Stimulated activated CD8-positive, alpha-beta memory T cell treated with anti-CD3 and anti-CD28 coated beads, Interleukin-4, amount 100 ng/mL, for 1 hour (primary cell): ENCODE measurements at regions not wholly inside any gene's neighbourhood (a gene's known extent, or its start where the extent isn't known, plus 50 kb on each side); places are given as distances from the start of the nearest gene placed in this dataset.
"Not testable (repeated sequence)": the region's sequence is repeated elsewhere in the genome, so short reads cannot be mapped to it uniquely, and the experiment has no call there.

ENCODE experiments used
- DNase-seq, 2 donors: peaks; one replicate each; pipeline ENCODE4 v3.0.0-alpha.2; 2020; ENCODE audit warnings: low read depth in 2 of 2, low spot score in 1 of 2

DNA sequence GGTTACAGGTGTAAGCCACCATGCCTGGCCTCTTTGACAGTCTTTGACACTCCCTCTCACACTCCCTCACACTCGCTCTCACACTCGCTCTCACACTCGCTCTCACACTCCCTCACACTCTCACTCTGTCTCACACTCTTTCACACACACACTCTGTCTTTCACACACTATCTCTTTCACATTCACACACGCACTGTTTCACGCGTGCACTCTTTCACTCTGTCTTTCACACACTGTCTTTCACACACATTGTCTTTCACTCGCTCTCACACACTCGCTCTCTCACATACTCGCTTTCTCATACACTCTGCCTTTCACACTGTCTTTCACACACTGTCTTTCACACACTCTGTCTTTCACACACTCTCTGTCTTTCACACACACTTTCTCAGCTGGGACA is 167.1 kb upstream of the CXCL13 start:
- no peak for DNase-seq

DNA sequence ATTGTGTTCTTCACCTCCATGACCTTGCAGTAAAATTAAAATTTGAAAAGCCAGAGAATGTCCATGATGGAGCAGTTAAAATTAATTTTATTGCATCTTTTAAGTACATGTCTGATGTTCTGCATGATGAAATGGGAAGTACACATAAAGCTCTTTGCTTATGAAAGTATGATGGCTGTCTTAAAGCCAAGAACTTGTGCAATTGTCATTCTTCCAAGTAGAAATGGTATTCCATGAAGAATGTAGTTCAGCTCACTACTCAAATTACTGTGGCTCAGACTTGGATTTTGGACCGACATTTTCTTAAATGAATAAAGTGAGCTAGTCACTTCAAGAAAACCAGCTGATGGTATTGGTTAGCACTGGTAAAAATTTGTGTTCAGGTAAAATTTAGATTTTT is 161.7 kb upstream of the CXCL13 start:
- DNase-seq = no peak

DNA sequence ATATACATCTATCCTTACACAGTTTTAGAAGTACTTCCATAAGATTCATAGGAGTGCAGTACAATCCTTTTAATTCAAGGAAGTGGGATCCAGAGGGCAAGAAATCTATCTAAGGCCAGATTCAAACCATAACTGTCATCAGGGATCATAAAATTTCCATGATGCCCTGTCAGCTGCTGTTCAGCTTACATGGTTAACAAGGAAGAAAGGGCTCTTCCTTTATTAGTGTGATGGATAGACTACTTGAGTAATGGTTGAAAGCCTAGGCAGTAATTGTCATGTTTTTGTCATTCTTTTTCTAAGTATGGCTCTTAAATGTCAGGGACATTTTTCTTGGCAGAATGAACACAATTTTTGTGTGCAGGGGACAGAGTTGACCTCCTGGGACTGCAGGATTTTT is 159.8 kb upstream of the CXCL13 start:
- DNase-seq = no peak

DNA sequence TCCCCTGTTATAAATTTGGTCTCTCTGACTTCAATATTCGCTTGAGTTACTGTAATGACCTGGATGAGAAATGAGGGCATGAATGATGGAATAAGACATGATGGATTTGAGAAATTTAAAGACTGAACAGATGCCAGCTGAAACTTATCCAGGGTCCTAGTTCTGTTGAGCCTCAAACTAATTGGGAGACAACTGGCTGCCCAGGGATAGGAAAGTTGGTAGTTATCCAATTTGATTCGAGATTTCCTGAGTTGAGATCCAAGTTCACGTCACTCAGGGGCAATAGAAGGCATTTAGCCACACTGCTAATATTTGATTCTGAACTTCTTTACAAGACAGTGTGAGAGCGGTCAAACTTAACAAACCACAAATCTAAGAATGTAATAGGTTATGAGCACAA is 159.0 kb upstream of the CXCL13 start:
- DNase-seq = no peak

DNA sequence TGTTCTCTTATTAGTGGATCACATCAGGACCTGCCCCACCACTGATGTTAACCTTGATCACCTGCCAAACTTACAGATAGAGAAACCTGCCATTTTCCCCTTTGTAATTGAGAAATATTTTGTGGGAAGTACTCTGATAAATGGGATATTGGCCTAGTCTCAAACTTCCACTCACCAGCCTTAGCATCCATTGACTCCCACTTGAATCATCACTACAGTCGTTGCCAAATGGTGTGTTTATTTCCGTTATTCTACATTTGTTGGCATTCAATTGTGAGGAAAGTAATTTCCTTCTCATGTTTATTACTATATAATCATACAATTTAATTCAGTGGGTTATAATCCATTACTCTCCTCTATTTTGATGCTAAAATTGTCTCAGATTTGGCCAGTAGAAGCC is 156.4 kb upstream of the CXCL13 start:
- no peak for DNase-seq

DNA sequence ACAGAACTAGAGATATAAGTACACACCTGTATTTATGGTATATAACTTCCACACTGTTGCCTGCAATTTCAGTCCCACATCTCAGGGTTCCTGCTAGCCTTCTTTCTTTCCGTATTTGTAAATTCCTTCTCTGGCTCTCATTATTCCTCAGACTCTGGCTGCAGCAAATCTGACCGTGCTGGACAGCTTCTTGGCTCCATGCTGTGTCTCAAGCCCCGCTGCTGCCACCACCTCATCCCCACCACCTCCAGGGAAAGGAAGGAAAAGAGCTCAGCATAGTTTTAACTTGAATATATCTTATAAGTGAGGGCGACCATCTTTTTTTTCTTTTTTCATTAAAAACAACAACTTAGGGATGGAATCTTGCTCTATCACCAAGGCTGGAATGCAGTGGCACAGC is 155.6 kb upstream of the CXCL13 start:
- DNase-seq = no peak

DNA sequence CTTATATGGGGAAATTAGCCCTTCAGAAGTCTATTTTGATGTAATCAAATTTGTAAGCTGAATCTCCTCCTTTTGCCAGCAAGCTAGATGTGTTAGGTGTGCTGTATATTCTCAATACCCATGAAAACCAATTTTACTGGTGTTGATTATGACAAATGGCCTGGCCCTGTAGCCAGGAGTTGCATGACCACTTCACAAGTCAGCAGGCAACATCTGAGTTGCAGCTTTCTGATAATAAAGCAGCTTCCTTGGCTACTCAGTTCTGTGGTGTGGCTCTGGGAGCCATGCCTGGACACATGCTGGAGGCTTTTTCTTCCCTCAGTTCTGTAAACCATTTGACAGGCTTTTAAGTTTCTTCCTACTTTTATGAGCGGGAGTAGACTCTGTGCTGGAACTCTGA is 154.1 kb upstream of the CXCL13 start:
- no peak for DNase-seq

DNA sequence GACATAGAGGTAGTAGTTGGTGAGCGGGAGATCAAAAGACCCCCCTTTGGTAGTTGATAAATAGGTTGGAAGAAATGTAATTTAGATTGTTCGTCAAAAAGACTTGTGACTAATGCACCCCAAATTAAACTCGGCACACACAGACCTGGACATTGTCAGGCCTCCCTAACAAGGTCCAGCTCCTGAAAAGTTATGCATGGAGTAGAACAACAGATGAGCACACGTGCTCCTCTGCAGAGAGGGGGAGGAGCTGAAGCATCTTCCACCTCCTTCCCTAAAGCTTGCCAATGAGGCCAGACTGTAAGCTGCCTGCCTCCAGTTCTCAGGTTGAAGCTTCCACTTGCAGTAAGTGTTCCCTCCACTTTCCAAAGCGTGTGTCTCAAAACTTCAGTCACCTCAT is 153.5 kb upstream of the CXCL13 start:
- DNase-seq = not testable (repeated sequence)

DNA sequence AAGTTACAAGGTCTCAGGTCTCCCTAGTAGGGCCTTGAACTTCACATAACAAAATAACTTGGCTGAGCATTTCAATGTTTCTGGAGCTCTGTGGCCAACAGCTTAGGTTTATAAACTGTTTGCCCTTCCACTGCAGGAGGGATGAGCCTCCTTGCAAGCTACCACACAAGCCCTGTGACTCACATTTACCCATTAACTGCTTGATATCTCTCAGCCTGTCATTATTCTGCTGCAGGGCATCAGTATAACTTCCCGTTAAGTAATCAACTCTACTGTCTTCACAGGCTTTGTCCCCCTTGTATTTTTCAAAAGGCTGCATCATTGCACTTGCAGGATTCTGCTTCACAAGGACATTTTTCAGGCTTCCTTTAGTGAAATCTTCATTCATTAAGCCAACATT is 151.7 kb upstream of the CXCL13 start:
- no peak for DNase-seq

DNA sequence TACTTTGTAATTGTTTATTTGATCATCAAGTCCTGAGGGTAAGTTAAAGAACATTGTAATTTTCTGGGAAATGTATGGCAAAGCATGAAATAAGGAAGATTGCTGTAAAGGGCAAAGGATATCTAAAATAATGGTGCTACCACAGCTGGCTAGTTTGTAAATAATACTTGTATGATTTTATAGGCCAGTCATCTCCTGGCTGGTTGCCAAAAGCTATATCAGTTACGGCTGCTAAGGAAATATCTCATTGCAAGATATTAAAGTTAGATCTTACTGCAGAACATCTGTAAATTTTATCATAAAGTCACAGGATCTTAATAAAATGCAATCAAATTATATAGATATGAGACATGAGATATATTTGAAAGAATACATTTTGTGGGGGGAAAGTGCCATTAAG is 150.8 kb upstream of the CXCL13 start:
- DNase-seq = no peak

DNA sequence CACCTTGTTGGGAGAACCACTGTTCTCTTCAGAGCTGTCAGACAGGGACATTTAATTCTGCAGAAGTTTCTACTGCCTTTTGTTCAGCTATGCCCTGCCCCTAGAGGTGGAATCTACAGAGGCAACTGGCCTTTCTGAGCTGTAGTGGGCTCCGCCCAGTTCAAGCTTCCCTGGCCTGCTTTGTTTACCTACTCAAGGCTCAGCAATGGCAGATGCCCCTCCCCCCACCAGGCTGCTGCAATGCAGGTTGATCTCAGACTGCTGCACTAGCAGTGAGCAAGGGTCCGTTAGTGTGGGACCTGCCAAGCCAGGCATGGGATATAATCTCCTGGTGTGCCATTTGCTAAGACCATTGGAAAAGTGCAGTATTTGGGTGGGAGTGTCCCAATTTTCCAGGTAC is 141.5 kb upstream of the CXCL13 start:
- DNase-seq = not testable (repeated sequence)

DNA sequence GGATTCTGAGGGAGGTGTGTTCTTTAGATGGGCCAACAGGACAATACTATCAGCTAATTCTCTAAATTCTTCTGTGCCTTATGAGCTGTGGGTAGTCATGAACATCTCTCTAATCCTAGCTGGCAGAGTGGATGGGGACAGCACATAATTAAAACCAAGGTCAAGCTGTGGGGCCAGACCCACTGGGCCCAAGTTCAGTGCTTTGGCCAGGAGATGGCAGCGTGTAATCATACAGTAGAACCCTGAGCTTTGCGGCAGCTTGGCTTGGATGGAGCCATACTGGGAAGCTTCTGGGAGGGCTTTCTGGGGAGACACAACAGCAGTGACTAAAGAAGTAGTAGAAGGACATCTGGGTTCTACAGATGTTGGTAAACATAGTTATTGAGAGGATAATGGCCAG is 140.3 kb upstream of the CXCL13 start:
- no peak for DNase-seq

DNA sequence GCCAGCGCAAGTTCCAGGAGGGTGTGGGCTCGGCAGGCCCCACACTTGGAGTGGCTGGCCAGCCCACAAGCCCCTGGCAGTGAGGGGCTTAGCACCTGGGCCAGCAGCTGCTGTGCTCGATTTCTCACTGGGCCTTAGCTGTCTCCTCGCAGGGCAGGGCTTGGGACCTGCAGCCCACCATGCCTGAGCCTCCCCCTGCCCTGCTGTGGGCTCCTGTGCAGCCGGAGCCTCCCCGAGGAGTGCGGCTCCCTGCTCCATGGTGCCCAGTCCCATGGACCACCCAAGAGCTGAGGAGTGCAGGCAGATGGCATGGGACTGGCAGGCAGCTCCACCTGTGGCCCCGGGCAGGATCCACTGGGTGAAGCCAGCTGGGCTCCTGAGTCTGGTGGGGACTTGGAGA is 139.2 kb upstream of the CXCL13 start:
- DNase-seq = no peak

DNA sequence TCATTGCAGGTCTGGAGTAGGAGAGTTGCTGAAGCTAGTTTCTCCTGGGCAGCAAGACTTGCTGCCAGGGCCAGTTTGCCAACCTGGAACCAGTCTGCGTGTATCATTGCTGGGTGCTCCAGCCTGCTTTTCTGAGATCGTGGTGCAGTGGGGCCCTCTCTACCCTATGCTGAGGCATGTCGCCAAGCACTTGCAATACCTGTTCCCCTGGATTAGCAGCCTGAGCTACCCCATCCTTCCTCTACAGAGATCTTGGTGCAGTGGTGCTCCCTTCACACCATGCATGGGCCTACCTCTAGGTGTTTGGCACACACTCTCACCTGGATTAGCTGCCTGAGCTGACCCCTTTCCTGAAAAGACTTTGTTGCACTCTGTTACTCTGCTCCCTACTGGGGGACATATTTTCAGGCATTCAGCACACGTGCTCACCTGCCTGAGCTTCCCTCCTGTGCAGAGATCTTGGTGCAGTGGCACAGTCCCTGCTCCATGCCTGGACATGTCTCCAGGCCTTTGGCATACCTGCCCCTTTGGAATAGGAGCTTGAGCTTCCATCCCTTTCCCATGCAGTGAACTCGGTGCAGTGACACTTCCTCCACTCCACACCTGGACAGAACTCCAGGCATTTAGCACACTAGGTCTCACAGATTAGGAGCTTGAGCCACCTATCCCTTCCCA is 133.7 kb upstream of the CXCL13 start:
- no peak for DNase-seq

DNA sequence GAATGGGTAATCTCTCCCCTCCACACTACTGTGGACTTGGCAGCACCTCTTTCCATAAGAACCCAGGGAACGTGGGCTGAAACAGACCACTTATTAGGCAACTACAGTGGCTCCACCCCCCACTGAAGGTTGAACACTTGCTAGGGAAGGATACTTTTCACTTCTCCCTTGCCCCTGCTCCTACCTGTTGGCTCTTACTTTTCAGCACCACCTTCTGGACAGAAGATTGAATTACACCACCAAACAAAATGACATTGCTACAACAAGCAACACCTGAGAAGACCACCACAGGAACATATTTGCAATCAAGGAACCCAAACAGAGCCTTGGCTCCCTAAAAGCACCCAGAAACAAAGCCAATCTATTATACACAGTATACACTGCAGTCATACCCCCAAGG is 132.1 kb upstream of the CXCL13 start:
- no peak for DNase-seq

DNA sequence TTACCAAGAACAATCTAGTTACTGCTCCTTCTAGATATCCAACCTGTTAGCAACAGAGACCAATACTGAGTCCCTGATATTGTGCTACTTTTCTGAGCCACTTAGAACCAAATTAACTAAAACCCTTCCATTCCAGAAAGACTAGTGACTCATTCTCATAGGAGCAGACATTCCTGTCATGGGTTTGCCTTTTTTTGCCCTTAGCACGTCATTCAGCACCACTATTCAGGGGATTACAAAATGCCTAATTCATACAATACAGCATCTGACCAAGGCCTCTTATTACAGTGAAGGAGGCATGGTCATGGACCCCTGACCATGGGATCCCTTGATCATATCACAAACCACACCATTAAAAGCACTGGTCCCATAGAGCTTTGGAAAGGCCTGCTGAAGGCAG is 123.8 kb upstream of the CXCL13 start:
- no peak for DNase-seq

DNA sequence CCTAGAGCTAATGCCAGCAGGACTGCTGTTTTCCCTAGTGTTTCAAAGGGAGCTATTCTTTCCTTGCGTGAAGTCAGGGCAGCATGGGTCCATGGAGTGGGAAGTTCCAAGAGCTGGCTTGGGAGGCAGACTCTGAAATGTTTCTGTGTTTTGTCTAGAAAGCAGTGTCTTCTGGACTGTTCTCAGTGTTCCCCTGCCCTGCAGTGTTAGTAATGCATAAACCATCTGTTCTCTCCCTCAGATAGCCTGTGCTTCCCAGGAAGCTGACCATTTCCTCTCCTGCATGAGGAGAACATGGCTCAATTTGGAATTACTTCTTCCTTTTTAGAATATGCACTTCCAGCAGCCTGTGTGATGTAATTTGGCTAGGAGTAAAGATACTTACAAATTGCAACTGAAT is 116.7 kb upstream of the CXCL13 start:
- no peak for DNase-seq

DNA sequence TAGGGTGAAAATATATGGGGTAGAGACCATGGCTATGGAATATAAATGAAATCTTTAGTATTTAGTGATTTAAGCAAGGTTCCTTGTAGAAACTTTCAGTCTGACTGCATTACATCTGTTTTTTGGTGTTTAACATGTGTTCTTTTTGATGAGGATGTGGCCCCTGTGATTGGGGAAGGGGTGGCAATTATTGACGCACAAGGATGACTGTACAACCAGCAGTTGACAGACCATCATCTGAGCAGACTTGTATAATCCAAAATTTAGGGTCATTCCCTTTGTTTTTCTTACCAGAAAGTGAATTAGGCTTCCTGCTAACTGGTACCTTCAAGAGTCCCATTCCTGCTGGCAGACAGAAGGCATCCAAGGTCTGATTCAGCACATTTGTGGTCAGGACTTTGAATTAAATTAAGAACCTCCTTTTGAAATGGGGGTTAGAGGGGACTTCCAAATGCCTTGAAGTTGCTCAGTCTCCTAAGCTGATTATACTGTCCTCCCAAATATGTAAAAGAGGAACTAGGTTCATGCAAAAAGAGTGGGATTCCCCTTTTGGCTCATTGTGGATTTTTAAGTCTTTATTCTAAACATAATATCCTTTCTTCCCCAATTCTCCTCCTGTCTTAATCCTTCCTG is 112.4 kb upstream of the CXCL13 start:
- DNase-seq = no peak

DNA sequence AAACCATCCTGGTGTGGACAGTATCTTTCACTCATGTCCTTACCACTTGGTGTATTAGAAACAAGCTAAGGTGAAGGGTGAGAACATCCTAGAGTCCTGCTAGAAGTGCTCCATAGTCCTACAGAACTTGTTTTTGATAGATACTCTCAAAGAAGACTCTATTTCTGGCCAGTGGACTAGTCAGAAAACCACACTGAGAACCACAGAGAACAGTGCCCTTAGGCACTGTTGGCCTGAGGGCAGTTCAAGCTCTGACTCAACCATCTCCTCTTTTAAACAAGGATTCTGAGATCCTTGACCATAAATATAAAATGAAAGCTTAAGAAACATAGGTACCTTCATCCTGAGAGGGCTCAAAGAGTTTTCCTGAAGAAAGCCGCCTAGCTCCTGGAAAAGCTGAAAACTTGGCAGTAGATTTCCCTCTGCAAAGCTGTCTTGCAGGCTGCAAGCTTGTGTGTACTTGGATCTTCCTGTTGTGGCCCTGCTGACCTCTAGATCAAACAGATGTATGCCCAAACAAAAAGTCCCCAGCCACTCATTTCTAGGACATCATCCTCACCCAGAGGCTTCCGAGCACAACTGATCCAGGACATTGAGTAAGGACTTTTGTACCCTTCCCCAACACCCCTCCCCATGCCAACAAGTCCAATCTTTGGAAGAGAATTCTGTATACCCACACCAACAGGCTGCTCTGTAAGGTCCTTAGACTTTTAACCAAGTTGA is 111.6 kb upstream of the CXCL13 start:
- no peak for DNase-seq

DNA sequence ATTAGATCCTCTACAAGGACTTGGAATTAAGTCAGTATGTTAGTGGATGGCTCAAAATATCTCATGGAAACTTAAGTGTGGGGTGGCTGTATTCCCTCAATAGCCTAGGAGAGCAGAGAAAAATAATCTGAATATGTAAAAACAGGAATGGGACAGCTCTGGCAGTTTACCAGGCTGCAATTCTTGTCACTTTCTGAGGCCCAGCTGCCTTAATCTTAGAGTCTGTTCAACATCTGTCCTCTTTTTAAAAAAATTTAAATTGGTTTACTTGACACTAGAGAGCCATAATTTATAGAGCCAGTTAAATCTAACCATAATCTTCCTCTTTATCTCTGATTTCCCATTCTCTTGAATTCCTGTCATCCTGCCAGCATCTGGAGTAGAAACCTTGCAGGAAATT is 109.2 kb upstream of the CXCL13 start:
- DNase-seq = no peak

DNA sequence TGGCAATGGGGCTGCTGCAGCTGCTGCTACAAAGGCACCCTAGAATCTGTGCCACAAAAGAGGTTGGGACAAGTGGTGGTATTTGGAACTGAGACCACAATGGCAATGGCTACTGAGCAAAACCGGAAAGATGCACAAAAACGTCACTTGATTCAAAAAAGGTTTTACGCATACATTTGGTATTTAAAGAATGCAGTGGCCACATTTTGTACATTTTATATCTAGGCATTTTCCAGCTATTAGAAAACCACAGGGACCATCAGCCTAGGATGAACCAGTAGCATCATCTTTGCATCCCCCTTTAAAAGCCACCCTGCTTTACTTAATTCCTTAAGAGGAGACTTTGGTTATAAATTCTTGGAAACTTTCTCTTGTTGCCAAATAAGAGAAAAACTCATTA is 104.8 kb upstream of the CXCL13 start:
- DNase-seq = no peak

DNA sequence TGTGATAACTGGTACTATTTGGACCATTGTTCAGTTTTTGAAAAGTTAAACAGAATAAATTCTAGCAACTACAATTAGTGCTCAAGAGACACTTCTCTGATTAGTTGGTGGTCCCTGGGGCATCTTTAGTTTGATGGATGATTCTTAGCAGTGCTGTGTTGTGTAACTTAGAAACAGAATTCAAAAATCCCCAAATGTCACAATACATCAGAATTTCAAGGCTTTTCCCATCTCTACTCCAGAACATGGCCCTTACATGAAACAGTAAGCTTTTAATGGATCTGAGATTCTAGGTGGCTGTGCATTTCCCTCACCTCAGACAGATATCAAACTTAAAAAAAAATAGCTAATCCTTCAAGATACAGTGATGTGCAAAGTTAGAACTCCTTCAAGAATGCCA is 104.4 kb upstream of the CXCL13 start:
- DNase-seq = no peak

DNA sequence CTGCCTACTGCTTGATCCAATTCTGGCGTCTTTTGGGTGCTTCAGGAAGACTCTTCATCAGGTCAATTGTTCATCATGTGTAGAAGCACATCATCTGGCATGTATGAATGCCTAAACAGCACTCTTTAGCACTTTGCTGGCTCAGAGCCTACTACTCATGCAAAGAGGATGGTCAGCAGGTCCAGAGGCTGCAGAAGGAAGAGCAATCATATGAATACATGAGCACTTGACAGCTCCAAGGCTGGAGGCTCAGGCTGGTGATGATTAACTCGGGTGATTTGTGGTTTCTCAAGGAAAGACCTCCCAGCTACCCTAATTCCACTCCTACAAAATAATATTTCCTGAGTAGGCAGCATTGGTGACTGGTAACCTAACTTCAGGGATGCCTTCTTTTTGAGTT is 103.8 kb upstream of the CXCL13 start:
- DNase-seq = no peak
